ENCODE measurements at regions not wholly inside any gene's neighbourhood (a gene's known extent, or its start where the extent isn't known, plus 50 kb on each side); places are given as distances from the start of the nearest gene placed in this dataset.

- H3K4me1 ChIP-seq (ENCODE audit: control insufficient read depth, low read length), result peaks cover 24% of the 10 kb centered on the region
- no peak overlapping the region for H3K27ac ChIP-seq (ENCODE audit: low read depth, low read length)
- H4K20me1 ChIP-seq (ENCODE audit: control insufficient read depth, insufficient read depth, low read depth, low read length), result no peaks in the 10 kb centered on the region
- no peaks in the 10 kb centered on the region for H3K79me2 ChIP-seq (ENCODE audit: control insufficient read depth, low read length)
- peak overlapping the region; percentile 9; the same call in 1 of the 2 replicates for H3K4me3 ChIP-seq (ENCODE audit: low read length)
- TF ChIP-seq CTCF (IDR thresholded peaks at IDR 0.05; ENCODE audit: low read depth, low read length, poor library complexity, severe bottlenecking), result no peak
- H3K4me2 ChIP-seq (ENCODE audit: low read length), result peak overlapping the region; percentile 44
- no peaks in the 10 kb centered on the region for H3F3A ChIP-seq (ENCODE audit: control insufficient read depth, insufficient read depth)
- H3K9me2 ChIP-seq (replicated peaks; ENCODE audit: control insufficient read depth, low read length), result no peaks in the 10 kb centered on the region
- H3K9me3 ChIP-seq (ENCODE audit: control insufficient read depth, insufficient read depth, low read length), result no peaks in the 10 kb centered on the region
- H3K27me3 ChIP-seq (ENCODE audit: control insufficient read depth, low read length), result no peaks in the 10 kb centered on the region
- no peaks in the 10 kb centered on the region; the same call in 1 of the 2 replicates for H3K36me3 ChIP-seq (ENCODE audit: control insufficient read depth, low read length)
Measured at GRCh38 chr3:29171043-29171990, 109.6 kb upstream of the RBMS3 start.

- H3F3A ChIP-seq (ENCODE audit: control insufficient read depth, insufficient read depth), result no peaks in the 10 kb centered on the region
- H4K20me1 ChIP-seq (ENCODE audit: control insufficient read depth, insufficient read depth, low read depth, low read length), result no peaks in the 10 kb centered on the region
- H3K27ac ChIP-seq (ENCODE audit: low read depth, low read length), result no peak overlapping the region
- TF ChIP-seq CTCF (IDR thresholded peaks at IDR 0.05; ENCODE audit: low read depth, low read length, poor library complexity, severe bottlenecking) (no peak), EZH2phosphoT487 (IDR thresholded peaks at IDR 0.05; ENCODE audit: borderline replicate concordance, low read length) (no peak)
- no peak overlapping the region for H3K4me3 ChIP-seq (ENCODE audit: low read length)
- H3K4me1 ChIP-seq (ENCODE audit: control insufficient read depth, low read length), result peaks cover 8% of the 10 kb centered on the region
- H3K9me2 ChIP-seq (replicated peaks; ENCODE audit: control insufficient read depth, low read length), result no peaks in the 10 kb centered on the region
- no peak overlapping the region for H3K4me2 ChIP-seq (ENCODE audit: low read length)
- H3K9me3 ChIP-seq (ENCODE audit: control insufficient read depth, insufficient read depth, low read length), result no peaks in the 10 kb centered on the region
- H3K36me3 ChIP-seq (ENCODE audit: control insufficient read depth, low read length), result no peaks in the 10 kb centered on the region; the same call in 1 of the 2 replicates
- H3K27me3 ChIP-seq (ENCODE audit: control insufficient read depth, low read length), result no peaks in the 10 kb centered on the region
- H3K79me2 ChIP-seq (ENCODE audit: control insufficient read depth, low read length), result no peaks in the 10 kb centered on the region
Measured at GRCh38 chr3:29176501-29176900, 104.4 kb upstream of the RBMS3 start.

- Histone ChIP-seq H3K9me2 (replicated peaks; ENCODE audit: control insufficient read depth, low read length) (no peaks in the 10 kb centered on the region), H3K4me2 (ENCODE audit: low read length) (no peak overlapping the region), H3K27ac (ENCODE audit: low read depth, low read length) (no peak overlapping the region), H4K20me1 (ENCODE audit: control insufficient read depth, insufficient read depth, low read depth, low read length) (no peaks in the 10 kb centered on the region), H3K4me3 (ENCODE audit: low read length) (no peak overlapping the region), H3K36me3 (ENCODE audit: control insufficient read depth, low read length) (no peaks in the 10 kb centered on the region), H3K9me3 (ENCODE audit: control insufficient read depth, insufficient read depth, low read length) (no peaks in the 10 kb centered on the region), H3F3A (ENCODE audit: control insufficient read depth, insufficient read depth) (no peaks in the 10 kb centered on the region), H3K79me2 (ENCODE audit: control insufficient read depth, low read length) (no peaks in the 10 kb centered on the region), H3K4me1 (ENCODE audit: control insufficient read depth, low read length) (no peaks in the 10 kb centered on the region), H3K27me3 (ENCODE audit: control insufficient read depth, low read length) (no peaks in the 10 kb centered on the region)
- TF ChIP-seq CTCF (IDR thresholded peaks at IDR 0.05; ENCODE audit: low read depth, low read length, poor library complexity, severe bottlenecking) (no peak), EZH2phosphoT487 (IDR thresholded peaks at IDR 0.05; ENCODE audit: borderline replicate concordance, low read length) (no peak)
Measured at GRCh38 chr3:29178809-29179793, 101.8 kb upstream of the RBMS3 start.

Measured in DOHH2 (cell line).